ES-I3 (cell line): ENCODE measurements at regions not wholly inside any gene's neighbourhood (a gene's known extent, or its start where the extent isn't known, plus 50 kb on each side); places are given as distances from the start of the nearest gene placed in this dataset.

ENCODE experiments used
- H3K36me3 ChIP-seq: 2 replicates; pipeline ENCODE4 v1.6.1; 2013; ENCODE audit warnings: mild to moderate bottlenecking, low read length, control low read depth, moderate library complexity; ENCODE audit not compliant: insufficient read depth
- H3K4me1 ChIP-seq: 2 replicates; pipeline ENCODE4 v1.6.1; 2013; ENCODE audit warnings: mild to moderate bottlenecking, control low read depth, low read length; ENCODE audit not compliant: insufficient read depth
- H3K9ac ChIP-seq: 2 replicates; pipeline ENCODE4 v1.6.1; 2013; ENCODE audit warnings: low read depth, mild to moderate bottlenecking, low read length, moderate library complexity
- H3K9me3 ChIP-seq: 2 replicates; pipeline ENCODE4 v1.6.1; 2013; ENCODE audit warnings: mild to moderate bottlenecking, low read length, moderate library complexity; ENCODE audit not compliant: control insufficient read depth, insufficient read depth

GRCh38 chr12:113747017-113747416 is 219.1 kb downstream of the RBM19 start:
- Histone ChIP-seq H3K36me3 (no peaks in the 10 kb centered on the region), H3K4me1 (no peaks in the 10 kb centered on the region), H3K9me3 (peaks cover 7% of the 10 kb centered on the region; the same call in 1 of the 2 replicates), H3K9ac (no peak overlapping the region)

- no peaks in the 10 kb centered on the region for H3K4me1 ChIP-seq
- no peaks in the 10 kb centered on the region for H3K36me3 ChIP-seq
- no peaks in the 10 kb centered on the region for H3K9me3 ChIP-seq
- no peak overlapping the region for H3K9ac ChIP-seq
Measured at GRCh38 chr12:113744802-113745395, 221.2 kb downstream of the RBM19 start.

DNA sequence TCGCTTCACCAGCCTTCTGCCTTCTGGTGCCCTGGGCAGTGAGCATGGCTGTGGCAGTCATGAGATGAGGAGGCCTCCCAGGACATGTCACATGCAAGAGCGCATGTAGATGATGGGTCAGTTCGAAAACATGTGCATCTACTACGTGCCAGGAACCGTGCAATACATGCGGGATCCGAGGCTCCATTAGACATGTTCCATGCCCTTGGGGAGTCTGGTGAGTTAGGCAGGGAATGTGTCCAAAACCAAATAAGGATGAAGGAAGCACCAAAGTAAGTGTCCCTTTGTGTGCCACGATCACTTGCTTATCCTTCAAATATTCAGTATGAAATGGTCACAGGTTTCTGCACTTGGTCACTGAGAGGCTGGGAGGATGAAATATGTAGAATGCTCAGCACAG is 223.3 kb downstream of the RBM19 start:
- H3K9ac ChIP-seq, result no peak overlapping the region
- no peaks in the 10 kb centered on the region for H3K9me3 ChIP-seq
- no peaks in the 10 kb centered on the region for H3K4me1 ChIP-seq
- no peaks in the 10 kb centered on the region for H3K36me3 ChIP-seq

- Histone ChIP-seq H3K36me3 (no peaks in the 10 kb centered on the region), H3K9ac (no peak overlapping the region), H3K4me1 (peaks cover 1% of the 10 kb centered on the region; the same call in 1 of the 2 replicates), H3K9me3 (no peaks in the 10 kb centered on the region)
Measured at GRCh38 chr12:113740699-113741098, 225.4 kb downstream of the RBM19 start.

GRCh38 chr12:113735131-113735530 is 231.0 kb downstream of the RBM19 start:
- Histone ChIP-seq H3K9ac (no peak overlapping the region; the same call in 1 of the 2 replicates), H3K36me3 (no peaks in the 10 kb centered on the region), H3K9me3 (no peaks in the 10 kb centered on the region), H3K4me1 (peaks cover 11% of the 10 kb centered on the region; the same call in 1 of the 2 replicates)

DNA sequence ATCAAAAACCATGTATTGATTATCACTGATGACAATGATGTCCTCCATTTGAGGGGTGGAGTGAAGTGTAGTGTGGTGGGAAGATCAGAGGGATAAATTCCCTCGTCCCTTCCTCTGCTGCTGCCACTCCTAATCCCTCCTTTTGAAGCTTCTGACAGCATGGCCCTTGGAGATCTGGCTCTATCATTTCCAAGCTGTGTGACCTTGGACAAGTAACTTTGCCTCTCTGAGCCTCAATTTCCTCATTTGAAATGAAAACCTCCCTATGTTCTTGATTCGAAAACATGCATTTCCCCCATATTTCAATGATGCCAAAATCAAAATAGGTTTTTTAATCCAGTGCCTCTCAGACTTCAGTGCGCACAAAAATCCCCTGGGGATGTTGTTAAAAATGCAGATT is 231.6 kb downstream of the RBM19 start:
- Histone ChIP-seq H3K4me1 (peaks cover 11% of the 10 kb centered on the region; the same call in 1 of the 2 replicates), H3K36me3 (no peaks in the 10 kb centered on the region), H3K9me3 (no peaks in the 10 kb centered on the region), H3K9ac (no peak overlapping the region)

- H3K9me3 ChIP-seq, result no peaks in the 10 kb centered on the region
- peaks cover 13% of the 10 kb centered on the region for H3K4me1 ChIP-seq
- H3K36me3 ChIP-seq, result no peaks in the 10 kb centered on the region
- H3K9ac ChIP-seq, result no peak overlapping the region
Measured at GRCh38 chr12:113732916-113733315, 233.2 kb downstream of the RBM19 start.

DNA sequence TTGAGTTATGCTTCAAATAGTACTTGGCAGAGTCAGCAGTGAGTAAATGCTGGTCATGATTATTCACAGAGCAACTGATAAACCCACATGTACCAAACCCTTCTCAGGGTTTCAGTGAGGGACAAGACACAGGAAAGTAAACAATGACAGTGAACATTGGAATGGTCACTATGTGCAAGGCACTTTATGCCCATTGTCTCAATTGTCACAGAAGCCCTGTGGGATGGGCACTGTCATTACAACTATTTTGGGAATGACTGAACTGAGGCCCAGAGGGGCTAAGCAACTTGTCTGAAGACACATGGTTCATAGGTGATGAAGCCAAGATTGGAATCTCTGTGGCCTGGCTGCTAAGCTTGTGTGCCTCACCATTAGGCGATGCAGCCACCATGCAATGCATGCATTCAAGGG is 238.5 kb downstream of the RBM19 start:
- no peaks in the 10 kb centered on the region for H3K9me3 ChIP-seq
- peaks cover 6% of the 10 kb centered on the region for H3K4me1 ChIP-seq
- no peak overlapping the region for H3K9ac ChIP-seq
- no peaks in the 10 kb centered on the region for H3K36me3 ChIP-seq

DNA sequence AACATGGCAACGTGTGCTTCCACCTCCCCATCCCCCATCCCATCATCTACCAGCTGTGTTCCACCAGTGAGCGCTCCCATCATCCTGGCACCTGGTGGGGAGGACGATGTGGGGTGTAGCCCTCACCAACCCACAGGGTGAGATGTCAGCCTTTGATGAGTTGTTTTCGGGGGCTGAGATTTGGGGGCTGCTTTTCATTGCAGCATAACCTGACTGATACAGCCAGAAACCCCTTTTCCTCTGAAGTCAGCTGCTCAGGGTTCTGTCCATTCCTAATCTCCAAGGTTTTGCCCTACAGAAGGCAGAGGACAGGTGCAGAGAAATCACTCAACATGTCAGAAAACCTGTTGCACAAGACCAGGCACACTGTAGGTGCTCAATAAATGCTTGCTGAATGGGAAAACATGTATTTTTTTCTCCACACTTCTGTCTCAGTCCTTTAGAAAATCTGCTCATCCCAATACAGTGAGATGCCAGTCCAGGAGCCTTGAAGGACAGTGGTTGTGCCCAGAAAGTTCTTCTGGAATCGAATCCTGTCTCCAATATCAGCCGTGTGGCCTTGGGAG is 239.8 kb downstream of the RBM19 start:
- H3K4me1 ChIP-seq, result peaks cover 6% of the 10 kb centered on the region
- H3K36me3 ChIP-seq, result no peaks in the 10 kb centered on the region
- no peak overlapping the region for H3K9ac ChIP-seq
- no peaks in the 10 kb centered on the region for H3K9me3 ChIP-seq

DNA sequence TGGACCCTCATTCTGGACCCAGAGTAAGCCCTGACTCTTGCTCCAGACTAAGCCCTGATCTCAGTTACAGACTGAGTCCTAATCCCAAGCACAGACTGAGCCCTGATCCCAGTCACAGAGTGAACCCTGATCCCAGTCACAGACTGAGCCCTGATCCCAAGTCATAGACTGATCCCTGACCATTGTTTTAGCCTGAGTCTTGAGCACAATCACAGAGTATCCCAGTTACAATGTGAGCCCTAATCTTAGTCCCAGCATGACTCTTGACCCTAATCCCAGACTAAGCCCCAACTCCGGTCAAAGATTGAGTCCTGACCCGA is 240.6 kb downstream of the RBM19 start:
- Histone ChIP-seq H3K9me3 (no peaks in the 10 kb centered on the region), H3K9ac (no peak overlapping the region), H3K36me3 (no peaks in the 10 kb centered on the region), H3K4me1 (peaks cover 11% of the 10 kb centered on the region)

GRCh38 chr12:113724794-113725556 is 241.2 kb downstream of the RBM19 start:
- Histone ChIP-seq H3K4me1 (peaks cover 13% of the 10 kb centered on the region), H3K36me3 (no peaks in the 10 kb centered on the region), H3K9me3 (no peaks in the 10 kb centered on the region), H3K9ac (no peak overlapping the region)

GRCh38 chr12:113723631-113724030 is 242.5 kb downstream of the RBM19 start:
- Histone ChIP-seq H3K9ac (no peak overlapping the region), H3K9me3 (no peaks in the 10 kb centered on the region), H3K36me3 (no peaks in the 10 kb centered on the region), H3K4me1 (peaks cover 13% of the 10 kb centered on the region)

- Histone ChIP-seq H3K4me1 (peaks cover 9% of the 10 kb centered on the region), H3K36me3 (no peaks in the 10 kb centered on the region), H3K9ac (no peak overlapping the region)
Measured at GRCh38 chr12:113722747-113723146, 243.4 kb downstream of the RBM19 start.

DNA sequence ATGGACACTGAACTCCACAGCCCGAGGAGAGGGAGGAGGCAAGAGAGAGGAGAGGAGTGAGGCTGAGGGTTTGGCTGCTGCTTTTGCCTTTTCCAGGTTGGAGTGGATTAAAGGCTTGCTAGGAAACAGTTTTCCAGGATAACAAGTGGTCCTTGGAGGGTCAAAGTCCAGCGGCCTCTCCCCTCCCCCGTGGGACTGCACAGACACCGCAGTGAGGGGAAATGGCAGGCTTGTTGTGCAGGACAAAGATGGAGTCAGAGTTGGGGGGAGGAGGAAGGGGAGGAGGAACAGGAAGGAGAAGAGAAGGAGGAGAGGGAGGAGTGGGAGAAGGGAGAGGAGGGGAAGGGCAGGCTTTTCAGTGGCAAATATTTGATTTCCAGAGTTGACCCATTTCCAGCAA is 245.5 kb downstream of the RBM19 start:
- no peaks in the 10 kb centered on the region for H3K36me3 ChIP-seq
- no peak overlapping the region for H3K9ac ChIP-seq
- H3K4me1 ChIP-seq, result peaks cover 6% of the 10 kb centered on the region; the same call in 1 of the 2 replicates
- no peaks in the 10 kb centered on the region for H3K9me3 ChIP-seq

More at GRCh38 chr12:113722747-113723146, 243.4 kb downstream of the RBM19 start:
- H3K9me3 ChIP-seq, result no peaks in the 10 kb centered on the region
